GM18867 (cell line): ENCODE measurements at regions not wholly inside any gene's neighbourhood (a gene's known extent, or its start where the extent isn't known, plus 50 kb on each side); places are given as distances from the start of the nearest gene placed in this dataset.
A peak's percentile ranks its signal among the peaks of the same experiment; 100 is the strongest.

Experiments used
- ATAC-seq: cut with Tn5 transposase; IDR thresholded peaks from one replicate; pipeline ENCODE4 v1.9.1; 2021; ENCODE audit warnings: mild to moderate bottlenecking, moderate library complexity; ENCODE audit not compliant: unreplicated experiment

- ATAC-seq = peak; percentile 58
Measured at GRCh38 chr3:130839813-130840212, 54.1 kb upstream of the ATP2C1 start.

- ATAC-seq = no peak
Measured at GRCh38 chr3:130841357-130841756, 52.5 kb upstream of the ATP2C1 start.

GRCh38 chr3:130843441-130843840 is 50.4 kb upstream of the ATP2C1 start:
- no peak for ATAC-seq
